Sciatic nerve (tissue), 2 donors: ENCODE measurements at regions not wholly inside any gene's neighbourhood (a gene's known extent, or its start where the extent isn't known, plus 50 kb on each side); places are given as distances from the start of the nearest gene placed in this dataset.

Experiments
- ATAC-seq: fragments of 200-7000 bp; cut with Tn5 transposase; one replicate; pipeline ENCODE4 v1.9.1; 2020; ENCODE audit warnings: mild to moderate bottlenecking, moderate library complexity
- DNase-seq: peaks from one replicate; pipeline ENCODE4 v3.0.0-alpha.2; 2020; ENCODE audit warnings: low spot score
- intact Hi-C: fragments of 100-400 bp; cut with DNase I; formaldehyde crosslinking; loops from one replicate; pipeline ENCODE4 v1.14.2; 2022
- donor health status: DM: no; HTN: no; CAD: no.
- donor health status: DM: no; HTN: no; CAD: no.

DNA sequence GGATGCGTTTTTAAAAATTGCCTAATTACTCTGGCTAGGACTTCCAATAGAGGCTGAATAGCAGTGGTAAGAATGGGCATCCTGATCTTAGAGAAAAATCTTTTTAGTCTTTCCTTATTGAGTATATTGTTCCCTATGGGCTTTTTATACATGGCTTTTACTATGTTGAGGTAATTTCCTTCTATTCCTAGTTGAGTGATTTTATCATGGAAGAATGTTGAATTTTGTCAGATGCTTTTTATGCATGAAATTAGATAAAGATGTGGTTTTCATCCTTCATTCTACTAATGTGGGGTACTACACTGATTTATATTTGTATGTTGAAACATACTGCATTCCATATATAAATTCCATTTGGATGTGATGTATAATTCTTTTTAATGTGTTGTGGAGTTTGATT, 2673.8 kb downstream of the PCDH9 start:
- DNase-seq (no peak), ATAC-seq (no peak)
- intact Hi-C loops = no loop called here

DNA sequence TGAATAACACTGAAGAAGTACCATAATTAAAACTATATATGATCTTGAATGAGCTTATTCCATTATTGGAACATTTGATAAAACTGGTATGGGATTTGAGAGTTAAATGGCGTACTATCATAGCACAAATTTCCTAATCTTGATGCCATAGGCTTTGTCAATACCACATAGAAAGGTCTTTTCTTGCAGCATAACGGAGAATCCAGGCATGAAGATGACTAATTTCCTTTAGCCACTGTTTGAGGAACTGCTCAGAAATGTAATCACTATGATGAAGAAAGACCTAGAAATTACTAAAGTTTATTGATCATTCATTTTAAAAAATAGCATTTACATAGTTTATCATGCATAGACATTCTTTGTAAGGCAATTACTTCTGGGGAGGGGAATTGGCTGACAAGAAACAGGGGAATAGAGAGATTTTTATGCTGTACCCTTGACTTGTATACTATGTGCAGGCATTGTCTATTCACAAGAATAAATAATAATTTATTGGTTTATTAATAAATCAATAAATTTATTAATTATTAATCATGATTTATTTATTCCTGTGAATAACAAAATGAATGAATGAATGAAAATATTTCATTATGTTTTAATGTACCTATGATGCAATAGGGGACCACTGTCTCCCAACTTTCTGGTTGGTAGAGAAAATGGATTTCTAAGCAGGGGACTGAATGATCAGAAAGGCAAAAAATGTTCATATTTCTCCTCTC, 2676.6 kb downstream of the PCDH9 start:
- no peak for ATAC-seq
- no peak for DNase-seq
- intact Hi-C loops = no loop called here

DNA sequence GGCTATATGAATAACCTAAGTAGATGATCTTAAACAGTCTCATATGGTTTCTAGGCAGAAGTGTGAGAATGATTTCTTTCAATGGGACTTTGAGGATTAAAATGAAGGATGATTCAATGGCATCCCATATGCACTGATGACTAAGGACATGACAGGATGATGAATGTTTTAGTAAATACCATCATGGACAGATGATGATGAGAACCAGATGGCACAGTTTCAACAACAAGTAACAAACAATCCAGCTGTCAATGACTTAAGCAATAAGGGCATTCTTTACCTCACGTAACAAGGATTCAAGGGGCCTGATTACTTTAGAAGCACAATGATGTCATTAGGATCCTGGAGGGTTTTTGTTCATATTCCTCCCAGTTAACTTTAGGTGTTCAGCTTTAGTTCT, 2678.4 kb downstream of the PCDH9 start:
- intact Hi-C loops = no loop called here
- no peak for DNase-seq
- no peak for ATAC-seq

DNA sequence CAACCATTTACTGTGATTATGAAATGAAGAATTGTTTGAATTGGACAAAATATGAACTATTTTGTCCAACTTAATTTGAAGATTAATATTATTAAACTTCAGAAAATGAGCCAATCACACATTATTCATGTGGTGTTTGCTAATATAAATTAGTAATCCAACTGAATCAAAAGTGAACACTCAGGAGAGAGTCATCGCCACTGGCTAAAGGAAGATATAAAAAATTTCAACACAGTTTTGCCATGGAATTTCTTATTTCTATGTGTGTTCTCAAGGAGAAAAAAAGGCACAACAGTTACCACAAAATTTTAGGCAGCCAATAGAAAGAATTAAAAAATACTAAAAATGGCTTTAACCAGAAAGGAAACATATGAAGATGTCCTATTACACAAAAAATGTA, 2683.8 kb downstream of the PCDH9 start:
- DNase-seq (no peak), ATAC-seq (no peak)
- intact Hi-C loops = no loop called here

DNA sequence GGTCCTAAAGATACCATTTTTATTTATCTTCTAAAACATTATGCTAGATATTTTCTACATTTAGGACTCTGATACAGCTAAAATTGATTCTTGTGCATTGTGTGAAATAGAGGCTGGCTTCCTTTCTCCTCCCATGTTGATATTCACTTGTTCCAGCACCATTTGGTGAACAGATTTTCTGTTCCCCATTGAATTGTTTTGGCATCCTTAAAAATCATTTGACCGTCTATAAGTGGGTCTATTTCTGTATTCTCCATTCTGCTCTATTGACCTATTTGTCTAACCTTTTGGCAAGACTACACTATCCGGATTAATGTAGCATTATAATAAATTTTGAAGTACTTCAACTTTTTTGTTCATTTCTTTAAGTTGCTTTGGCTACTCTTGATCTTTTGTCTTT, 2689.2 kb downstream of the PCDH9 start:
- DNase-seq = no peak
- ATAC-seq = no peak
- intact Hi-C loops = no loop called here

DNA sequence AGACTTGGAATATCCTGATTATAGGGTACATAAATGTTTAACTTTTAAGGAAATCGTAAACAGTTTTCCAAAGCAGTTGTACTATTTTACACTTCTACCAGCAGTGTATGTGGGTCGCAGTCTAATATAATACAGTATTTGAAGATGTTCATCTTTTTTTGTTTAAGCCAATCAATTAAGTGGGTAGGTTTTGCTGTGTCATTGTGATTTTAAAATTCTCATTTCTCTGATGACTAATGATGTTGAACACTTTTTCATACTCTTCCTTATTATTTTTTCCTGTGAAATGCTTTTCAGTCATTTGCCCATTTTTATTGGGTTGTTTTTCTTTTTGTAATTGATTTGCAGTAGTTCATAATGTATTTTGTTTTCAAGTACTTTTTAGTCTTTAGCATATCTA, 2689.7 kb downstream of the PCDH9 start:
- DNase-seq = no peak
- intact Hi-C loops = no loop called here
- no peak for ATAC-seq

DNA sequence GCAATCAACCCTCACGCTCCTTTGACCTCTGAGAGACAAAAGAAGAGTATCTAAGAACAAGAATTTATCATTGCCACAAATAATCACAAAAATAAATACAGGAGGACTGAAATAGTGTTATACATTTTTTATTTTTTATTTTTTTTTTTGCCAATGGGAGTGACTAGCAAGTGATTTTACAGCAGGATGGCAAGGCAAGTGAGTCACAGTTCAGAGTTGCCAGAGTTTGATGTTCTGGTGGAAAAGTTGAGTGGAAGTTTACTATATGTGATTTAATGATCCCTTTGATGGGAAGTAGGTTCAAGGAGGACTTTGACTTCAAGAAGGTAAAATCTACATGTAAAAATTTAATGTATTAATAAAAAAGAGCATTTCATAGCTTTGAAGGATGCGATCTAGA, 2691.4 kb downstream of the PCDH9 start:
- DNase-seq = no peak
- ATAC-seq = no peak
- intact Hi-C loops = no loop called here

DNA sequence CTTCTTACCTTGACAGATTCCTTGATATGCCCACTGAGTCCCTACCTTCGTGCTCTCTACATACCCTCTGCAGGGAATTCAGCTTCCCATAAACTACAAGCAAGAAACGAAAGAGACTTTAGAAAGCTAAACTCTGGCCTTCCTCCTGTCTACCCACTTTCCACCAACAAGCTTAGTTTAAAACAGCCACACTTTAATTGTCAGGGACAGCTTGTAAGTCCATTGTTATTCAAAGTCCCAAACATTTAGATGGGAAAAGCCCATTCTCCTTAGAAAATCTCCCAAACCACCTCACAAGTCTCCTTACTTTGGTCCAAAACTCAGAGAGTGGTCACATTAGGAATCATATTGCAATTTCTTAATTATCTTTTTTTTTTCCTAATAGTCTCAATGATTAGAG, 2695.8 kb downstream of the PCDH9 start:
- no peak for DNase-seq
- intact Hi-C loops = no loop called here
- no peak for ATAC-seq

DNA sequence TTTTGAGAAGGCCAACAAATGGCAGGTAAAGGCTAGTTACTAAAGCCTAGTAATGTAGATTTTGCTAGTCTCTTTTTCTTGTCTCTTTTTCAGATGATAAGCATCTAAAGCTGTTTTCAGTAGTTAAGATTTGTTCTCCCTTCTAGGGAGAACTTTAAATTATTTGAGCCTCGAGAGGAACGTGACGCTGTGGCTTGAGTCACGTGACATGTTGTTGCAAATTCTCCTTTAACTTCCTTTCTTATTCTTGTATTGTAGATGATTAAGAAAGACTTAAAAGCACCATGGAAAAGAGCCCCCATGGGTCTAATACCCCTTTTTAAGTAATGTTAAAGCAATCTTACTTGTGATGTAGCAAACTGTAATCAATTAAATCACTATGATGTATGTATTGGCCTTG, 2698.7 kb downstream of the PCDH9 start:
- DNase-seq (no peak), ATAC-seq (no peak)

DNA sequence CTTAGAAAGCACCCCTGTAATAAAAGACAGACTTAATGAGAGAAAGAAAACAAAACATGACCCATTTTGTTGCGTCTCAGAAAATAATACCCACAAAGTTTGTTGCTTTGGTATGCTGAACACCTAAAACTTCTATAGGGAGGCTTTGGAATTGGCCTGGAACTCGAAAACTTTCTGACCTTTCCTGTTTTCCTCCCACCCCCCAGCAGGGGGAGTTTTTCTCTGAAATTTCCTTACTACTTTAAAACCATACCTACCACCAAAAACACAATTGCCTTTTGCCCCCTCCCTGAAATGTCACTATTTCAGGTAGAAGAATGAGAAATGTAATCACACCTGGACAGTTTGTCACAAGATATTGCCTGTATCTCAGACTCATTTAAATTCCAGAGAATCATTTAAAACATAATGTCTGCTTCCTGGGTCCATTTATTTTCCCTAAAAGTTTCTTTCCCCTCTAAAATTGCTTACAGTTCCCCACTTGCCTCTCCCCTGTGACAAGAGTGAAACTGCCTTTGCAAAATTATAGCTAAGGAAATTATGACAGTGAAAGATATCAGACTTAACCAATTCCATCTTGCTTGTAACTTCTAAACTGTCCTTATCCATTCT, 2700.2 kb downstream of the PCDH9 start:
- ATAC-seq = no peak
- no peak for DNase-seq
- intact Hi-C loops = no loop called here

More for the DNA sequence above, 2698.7 kb downstream of the PCDH9 start:
- intact Hi-C loops = no loop called here

DNA sequence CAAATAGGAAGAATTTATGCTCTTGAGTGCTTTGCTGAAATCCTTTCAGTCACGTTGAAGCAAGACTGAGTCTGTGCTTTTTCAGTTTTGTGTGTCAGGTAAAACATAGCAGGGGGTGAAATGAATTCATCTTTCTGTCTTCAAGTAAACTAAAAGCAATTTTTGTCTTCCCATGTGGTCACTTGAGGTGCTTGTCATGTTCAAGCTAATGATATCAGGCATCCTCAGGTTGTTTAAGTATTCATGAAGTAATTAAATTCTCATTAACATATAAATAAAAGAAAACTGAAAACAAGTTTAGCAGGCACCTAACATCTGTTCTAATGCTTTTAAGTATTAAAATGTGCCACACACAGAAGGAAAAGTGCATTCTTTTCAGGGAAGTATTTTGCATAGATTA, 2701.3 kb downstream of the PCDH9 start:
- intact Hi-C loops = no loop called here
- ATAC-seq = no peak
- DNase-seq = no peak

DNA sequence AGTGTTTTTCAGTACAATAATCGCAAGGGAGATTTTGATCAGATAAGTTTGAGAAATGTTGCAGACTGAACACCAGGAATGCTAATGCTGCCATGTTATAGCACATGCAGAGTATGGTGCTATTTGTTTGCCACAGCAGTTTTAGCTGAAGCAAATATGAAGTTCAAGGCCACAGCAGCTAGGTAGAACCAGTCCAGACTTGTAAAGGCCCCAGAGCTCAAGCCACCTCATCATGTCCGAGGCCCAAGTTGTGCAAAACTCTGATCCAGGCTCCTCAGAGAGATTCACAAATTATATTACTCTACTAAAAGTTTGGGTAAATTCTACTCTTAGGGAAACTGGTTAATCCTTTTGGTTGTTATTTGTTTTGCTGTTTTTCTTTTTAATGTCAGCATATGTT, 2702.6 kb downstream of the PCDH9 start:
- ATAC-seq = no peak
- no peak for DNase-seq
- intact Hi-C loops = no loop called here

DNA sequence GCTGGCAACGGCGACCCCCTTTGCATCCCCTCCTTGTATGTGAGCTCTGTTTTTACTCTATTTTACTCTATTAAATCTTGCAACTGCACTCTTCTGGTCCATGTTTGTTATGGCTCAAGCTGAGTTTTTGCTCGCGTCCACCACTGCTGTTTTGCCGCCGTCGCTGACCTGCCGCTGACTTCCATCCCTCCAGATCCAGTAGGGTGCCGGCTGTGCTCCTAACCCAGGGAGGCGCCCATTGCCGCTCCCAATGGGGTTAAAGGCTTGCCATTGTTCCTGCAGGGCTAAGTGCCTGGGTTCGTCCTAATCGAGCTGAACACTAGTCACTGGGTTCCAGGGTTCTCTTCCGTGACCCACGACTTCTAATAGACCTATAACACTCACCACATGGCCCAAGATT, 2704.4 kb downstream of the PCDH9 start:
- DNase-seq = peak; percentile 39
- intact Hi-C loops = no loop called here
- ATAC-seq = no peak

DNA sequence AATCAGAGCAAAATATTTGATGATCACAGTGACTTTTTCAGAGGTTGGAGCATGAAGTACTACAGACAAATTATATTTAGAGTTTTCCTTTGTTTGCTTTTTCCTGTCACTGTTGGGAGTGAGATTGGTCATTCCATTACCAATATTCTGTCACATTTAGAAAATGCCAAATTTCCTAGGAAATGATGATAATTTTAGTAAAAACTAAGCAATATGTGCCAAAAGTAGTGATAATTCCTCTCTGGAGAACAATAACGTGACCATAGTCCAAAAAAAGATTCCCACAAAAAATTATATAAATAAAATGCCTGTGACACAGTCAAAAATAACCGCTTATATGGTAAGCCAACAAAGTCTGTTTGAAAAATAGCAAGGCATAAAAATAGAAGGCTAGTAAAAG, 2719.4 kb downstream of the PCDH9 start:
- intact Hi-C loops = no loop called here
- ATAC-seq = no peak
- DNase-seq = no peak

DNA sequence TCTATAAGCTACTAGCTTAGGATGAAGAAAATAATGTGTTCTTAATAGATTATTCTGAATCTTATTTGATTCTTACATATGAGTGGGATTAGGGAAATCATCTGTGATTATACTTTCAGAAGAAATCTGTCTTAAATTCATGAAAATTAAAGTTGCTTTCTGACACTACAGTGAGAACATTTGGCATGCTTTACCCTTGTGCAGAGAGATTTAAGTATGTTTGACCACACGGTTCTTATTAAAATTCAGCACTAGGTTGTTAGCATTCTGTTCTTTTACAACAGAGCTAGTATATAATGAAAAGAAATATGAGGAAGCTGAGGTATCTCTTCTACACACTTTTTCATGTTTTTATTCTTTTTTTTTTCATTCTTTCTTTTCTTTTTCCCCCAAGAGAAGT, 2723.9 kb downstream of the PCDH9 start:
- DNase-seq = no peak
- ATAC-seq = no peak

DNA sequence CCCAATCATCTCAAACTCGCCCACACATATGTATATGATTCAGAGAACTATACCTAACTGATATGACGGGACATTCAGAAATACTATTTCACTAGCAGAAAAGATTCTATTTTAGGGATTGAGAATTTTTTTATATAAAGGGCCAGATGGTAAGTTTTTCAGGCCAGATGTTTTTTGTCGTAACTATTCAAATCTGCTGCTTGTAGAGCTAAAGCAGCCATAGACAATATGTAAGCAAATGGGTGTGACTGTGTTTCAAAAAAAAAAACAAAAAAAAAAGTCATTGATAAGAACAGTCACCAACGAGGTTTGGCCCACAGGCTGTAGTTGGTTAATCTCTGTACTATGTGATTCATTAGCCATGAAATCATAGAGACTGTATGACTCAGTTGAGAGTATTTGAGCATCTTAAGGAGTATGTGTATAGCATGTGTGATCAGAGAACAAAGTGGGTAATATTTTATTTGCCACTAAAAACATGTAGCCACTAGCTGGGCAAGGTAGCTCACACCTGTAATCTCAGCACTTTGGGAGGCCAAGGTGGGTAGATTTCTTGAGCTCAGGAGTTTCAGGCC, 2724.7 kb downstream of the PCDH9 start:
- ATAC-seq = no peak
- intact Hi-C loops = no loop called here
- no peak for DNase-seq

More for the DNA sequence above, 2723.9 kb downstream of the PCDH9 start:
- intact Hi-C loops = no loop called here

DNA sequence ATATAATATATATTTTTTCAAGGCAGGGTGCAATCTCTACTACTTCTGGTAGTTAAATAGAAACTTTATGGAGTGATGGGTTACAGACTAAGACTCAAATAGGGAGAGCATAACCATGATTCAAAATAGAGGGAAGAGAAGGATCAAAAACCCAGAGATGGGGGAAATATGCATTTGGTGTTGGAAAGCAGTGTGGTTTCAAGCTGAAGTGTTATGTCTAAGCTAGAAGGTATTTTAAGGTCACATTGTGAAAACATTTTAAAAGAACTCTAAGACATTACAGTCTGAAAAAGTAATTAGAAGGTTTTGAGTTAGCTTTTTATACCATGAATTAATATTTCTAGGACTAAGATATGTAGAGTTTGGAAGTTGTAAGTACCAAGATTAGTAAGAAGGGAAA, 2741.4 kb downstream of the PCDH9 start:
- intact Hi-C loops = no loop called here
- ATAC-seq = no peak

DNA sequence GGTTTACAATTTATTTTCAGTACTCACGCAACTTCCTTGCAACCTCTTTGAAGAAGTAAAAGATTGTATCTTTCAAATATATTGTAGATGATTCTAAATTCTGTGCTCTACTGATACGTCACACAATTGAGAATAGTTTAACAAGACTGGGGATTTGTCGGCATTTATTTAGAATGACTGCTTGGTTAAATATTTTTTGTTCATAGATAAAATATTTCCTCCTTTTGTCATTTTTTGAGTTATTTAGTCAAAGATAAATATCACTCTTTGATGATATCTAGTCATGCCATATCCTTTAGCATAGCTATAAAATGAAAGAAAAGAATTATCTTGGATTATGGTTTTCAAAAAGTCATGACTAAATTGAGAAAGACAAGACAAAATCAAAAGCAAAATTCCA, 2747.8 kb downstream of the PCDH9 start:
- intact Hi-C loops = no loop called here
- no peak for DNase-seq
- no peak for ATAC-seq

More for the DNA sequence above, 2741.4 kb downstream of the PCDH9 start:
- no peak for DNase-seq

DNA sequence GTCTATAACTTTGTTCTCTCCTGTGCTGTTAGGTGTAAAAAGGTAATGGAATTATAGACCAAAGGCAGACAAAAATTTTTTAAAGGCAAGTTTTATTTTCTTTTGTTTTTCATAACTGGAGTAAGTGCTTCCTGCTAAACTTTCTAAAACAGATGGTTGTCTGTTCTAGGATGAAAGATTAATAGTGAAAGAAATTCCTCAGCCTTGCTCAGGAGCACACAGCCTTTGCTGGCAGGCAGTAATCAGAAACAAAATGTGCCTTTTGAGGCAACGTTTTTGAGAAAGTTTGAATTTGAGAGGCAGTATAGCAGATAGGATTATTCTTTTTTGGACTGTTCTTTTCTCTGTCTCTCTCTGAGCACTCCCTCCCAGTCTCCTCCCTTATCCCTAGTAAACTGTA, 2749.5 kb downstream of the PCDH9 start:
- ATAC-seq (no peak), DNase-seq (no peak)
- intact Hi-C loops = no loop called here

DNA sequence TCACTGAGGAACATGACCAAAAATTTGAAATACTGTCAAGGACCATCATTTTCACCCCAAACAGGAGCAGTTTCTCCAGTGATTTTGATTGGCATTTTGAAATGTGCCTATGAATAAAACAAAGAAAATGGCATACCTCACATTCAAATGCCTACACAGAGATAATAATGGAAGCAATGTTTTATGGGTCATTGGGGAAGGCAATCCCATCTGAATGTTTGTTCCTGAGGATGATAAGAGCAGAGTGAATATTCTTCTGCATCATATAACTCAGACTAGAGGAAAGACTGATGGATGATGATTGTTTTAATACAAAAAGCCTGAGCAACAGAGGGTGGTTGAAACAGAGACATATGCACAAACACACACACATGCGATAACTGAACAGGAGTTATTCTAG, 2749.9 kb downstream of the PCDH9 start:
- intact Hi-C loops = no loop called here
- ATAC-seq = no peak
- DNase-seq = no peak

DNA sequence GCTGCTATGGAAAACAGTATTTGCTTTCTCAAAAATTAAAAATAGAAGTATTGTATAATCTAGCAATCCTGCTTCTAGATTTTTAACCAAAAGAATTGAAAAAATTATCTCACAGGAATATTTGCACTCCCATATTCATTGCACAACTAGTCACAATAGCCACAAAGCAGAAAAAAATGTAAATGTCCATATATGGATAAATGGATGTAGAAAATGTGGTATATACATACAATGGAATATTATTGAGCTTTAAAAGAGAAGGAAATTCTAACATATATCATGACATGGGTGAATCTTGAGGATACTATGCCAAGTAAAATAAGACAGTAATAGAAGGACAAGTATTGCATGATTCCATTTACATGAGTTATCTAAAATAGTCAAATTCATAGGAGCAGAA, 2753.0 kb downstream of the PCDH9 start:
- DNase-seq = no peak
- intact Hi-C loops = no loop called here
- ATAC-seq = no peak
